ENCODE measurements at regions not wholly inside any gene's neighbourhood (a gene's known extent, or its start where the extent isn't known, plus 50 kb on each side); places are given as distances from the start of the nearest gene placed in this dataset.

- no peak for TF ChIP-seq CTCF (conservative IDR thresholded peaks at IDR 0.05)
- Mint-ChIP-seq H3K27ac (peak overlapping the region; percentile 72), H3K4me3 (no peak overlapping the region), H3K4me1 (peaks cover 30% of the 10 kb centered on the region), H3K27me3 (ENCODE audit: insufficient read depth) (no peaks in the 10 kb centered on the region), H3K36me3 (ENCODE audit: low read depth) (peaks cover 8% of the 10 kb centered on the region), H3K9me3 (peaks cover 19% of the 10 kb centered on the region)
- Histone ChIP-seq H3K36me3 (ENCODE audit: control insufficient read depth, insufficient read depth, low read length) (no peaks in the 10 kb centered on the region), H3K9me3 (ENCODE audit: control insufficient read depth, low read length) (peaks cover 33% of the 10 kb centered on the region), H3K27me3 (ENCODE audit: control insufficient read depth, insufficient read depth, low read length, poor library complexity, severe bottlenecking) (no peaks in the 10 kb centered on the region), H3K9ac (ENCODE audit: extremely low read depth, low read length, poor library complexity, severe bottlenecking) (no peak overlapping the region), H3K4me3 (ENCODE audit: low read length) (no peak overlapping the region), H3K4me1 (ENCODE audit: control insufficient read depth, insufficient read depth, low read length) (peaks cover 6% of the 10 kb centered on the region), H3K27ac (ENCODE audit: low read depth, low read length) (peak overlapping the region; percentile 56)
- no peak for DNase-seq
- 44 to 55% methylated on average over 1 to 3 of the region's 3 CpGs for WGBS, 2 experiments (ENCODE audit: insufficient coverage in 1 of 2, insufficient read length in 1 of 2)
Measured at GRCh38 chr3:118088696-118089095, 946.0 kb downstream of the IGSF11 start.

- Mint-ChIP-seq H3K4me3 (no peak overlapping the region), H3K9me3 (peaks cover 28% of the 10 kb centered on the region), H3K4me1 (peaks cover 28% of the 10 kb centered on the region), H3K27me3 (ENCODE audit: insufficient read depth) (no peaks in the 10 kb centered on the region), H3K27ac (no peak overlapping the region), H3K36me3 (ENCODE audit: low read depth) (peaks cover 8% of the 10 kb centered on the region)
- H3K27me3 ChIP-seq (ENCODE audit: control insufficient read depth, insufficient read depth, low read length, poor library complexity, severe bottlenecking), result no peaks in the 10 kb centered on the region
- peaks cover 6% of the 10 kb centered on the region for H3K4me1 ChIP-seq (ENCODE audit: control insufficient read depth, insufficient read depth, low read length)
- no peak overlapping the region for H3K27ac ChIP-seq (ENCODE audit: low read depth, low read length)
- WGBS, 2 experiments (ENCODE audit: insufficient coverage in 1 of 2, insufficient read length in 1 of 2), result 82% methylated on average over 1 of the region's 1 CpG; no CpG with 5 or more reads in 1 of the 2 experiments
- H3K36me3 ChIP-seq (ENCODE audit: control insufficient read depth, insufficient read depth, low read length), result no peaks in the 10 kb centered on the region
- DNase-seq, result no peak
- no peak for TF ChIP-seq CTCF (conservative IDR thresholded peaks at IDR 0.05)
- H3K9ac ChIP-seq (ENCODE audit: extremely low read depth, low read length, poor library complexity, severe bottlenecking), result no peak overlapping the region
- H3K9me3 ChIP-seq (ENCODE audit: control insufficient read depth, low read length), result peaks cover 42% of the 10 kb centered on the region
- no peak overlapping the region for H3K4me3 ChIP-seq (ENCODE audit: low read length)
Measured at GRCh38 chr3:118089563-118089962, 945.1 kb downstream of the IGSF11 start.

GRCh38 chr3:118097226-118097625 lies 937.4 kb downstream of the IGSF11 start:
- no peak for TF ChIP-seq CTCF (conservative IDR thresholded peaks at IDR 0.05)
- H3K9me3 ChIP-seq (ENCODE audit: control insufficient read depth, low read length), result peaks cover 36% of the 10 kb centered on the region
- Mint-ChIP-seq H3K27me3 (ENCODE audit: insufficient read depth) (no peaks in the 10 kb centered on the region), H3K27ac (no peak overlapping the region), H3K9me3 (peaks cover 37% of the 10 kb centered on the region), H3K4me1 (no peaks in the 10 kb centered on the region), H3K4me3 (no peak overlapping the region), H3K36me3 (ENCODE audit: low read depth) (peaks cover 5% of the 10 kb centered on the region)
- H3K9ac ChIP-seq (ENCODE audit: extremely low read depth, low read length, poor library complexity, severe bottlenecking), result no peak overlapping the region
- no peaks in the 10 kb centered on the region for H3K27me3 ChIP-seq (ENCODE audit: control insufficient read depth, insufficient read depth, low read length, poor library complexity, severe bottlenecking)
- H3K36me3 ChIP-seq (ENCODE audit: control insufficient read depth, insufficient read depth, low read length), result no peaks in the 10 kb centered on the region
- H3K4me3 ChIP-seq (ENCODE audit: low read length), result no peak overlapping the region
- H3K27ac ChIP-seq (ENCODE audit: low read depth, low read length), result no peak overlapping the region
- 82 to 90% methylated on average over 2 of the region's 2 CpGs for WGBS, 2 experiments (ENCODE audit: insufficient coverage in 1 of 2, insufficient read length in 1 of 2)
- no peak for DNase-seq
- H3K4me1 ChIP-seq (ENCODE audit: control insufficient read depth, insufficient read depth, low read length), result no peaks in the 10 kb centered on the region

Data from endodermal cell (in vitro differentiated cells).